NB4 (cell line): ENCODE measurements at regions not wholly inside any gene's neighbourhood (a gene's known extent, or its start where the extent isn't known, plus 50 kb on each side); places are given as distances from the start of the nearest gene placed in this dataset.

Experiments
- DNase-seq: peaks from one replicate; pipeline ENCODE4 v3.0.0; 2010; ENCODE audit warnings: low read depth
- H3K4me3 ChIP-seq: one replicate; pipeline ENCODE4 v1.5.1; 2011; ENCODE audit warnings: mild to moderate bottlenecking, low read depth, low read length, moderate library complexity
- MAX ChIP-seq: IDR thresholded peaks from 2 replicates; pipeline ENCODE4 v1.6.1; 2011; ENCODE audit warnings: low read depth, low read length
- MYC ChIP-seq: IDR thresholded peaks from 2 replicates; pipeline ENCODE4 v1.6.1; 2011; ENCODE audit warnings: low read depth, low read length
- POLR2A ChIP-seq: IDR thresholded peaks from 2 replicates; pipeline ENCODE4 v1.6.1; 2011; ENCODE audit warnings: mild to moderate bottlenecking; ENCODE audit not compliant: insufficient read length; ENCODE audit errors: extremely low read depth
- TF ChIP-seq, protein P1 (sequence below): IDR thresholded peaks from one replicate; pipeline ENCODE4 v1.5.1; 2012; ENCODE audit warnings: low read depth, low read length

DNA sequence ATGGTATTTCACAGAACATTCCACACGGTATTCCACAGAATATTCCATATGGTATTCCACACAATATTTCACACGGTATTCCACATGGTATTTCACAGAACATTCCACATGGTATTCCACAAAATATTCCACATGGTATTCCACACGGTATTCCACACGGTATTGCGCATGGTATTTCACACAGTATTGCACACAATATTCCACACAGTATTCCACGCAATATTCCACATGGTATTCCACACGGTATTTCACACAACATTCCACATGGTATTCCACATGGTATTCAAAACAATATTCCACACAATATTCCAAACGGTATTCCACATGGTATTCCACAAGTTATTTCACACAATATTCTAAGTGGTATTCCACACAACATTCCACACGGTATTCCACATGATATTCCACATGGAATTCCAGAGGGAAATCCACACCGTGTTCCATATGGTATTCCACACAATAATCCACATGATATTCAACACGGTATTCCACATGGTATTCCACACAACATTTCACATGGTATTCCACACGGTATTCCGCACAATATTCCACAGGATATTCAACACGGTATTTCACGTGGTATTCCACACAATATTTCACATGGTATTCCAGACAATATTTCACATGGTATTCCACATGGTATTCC lies 136.7 kb upstream of the CHST15 start:
- no peak for TF ChIP-seq MYC
- TF ChIP-seq, protein P1, sequence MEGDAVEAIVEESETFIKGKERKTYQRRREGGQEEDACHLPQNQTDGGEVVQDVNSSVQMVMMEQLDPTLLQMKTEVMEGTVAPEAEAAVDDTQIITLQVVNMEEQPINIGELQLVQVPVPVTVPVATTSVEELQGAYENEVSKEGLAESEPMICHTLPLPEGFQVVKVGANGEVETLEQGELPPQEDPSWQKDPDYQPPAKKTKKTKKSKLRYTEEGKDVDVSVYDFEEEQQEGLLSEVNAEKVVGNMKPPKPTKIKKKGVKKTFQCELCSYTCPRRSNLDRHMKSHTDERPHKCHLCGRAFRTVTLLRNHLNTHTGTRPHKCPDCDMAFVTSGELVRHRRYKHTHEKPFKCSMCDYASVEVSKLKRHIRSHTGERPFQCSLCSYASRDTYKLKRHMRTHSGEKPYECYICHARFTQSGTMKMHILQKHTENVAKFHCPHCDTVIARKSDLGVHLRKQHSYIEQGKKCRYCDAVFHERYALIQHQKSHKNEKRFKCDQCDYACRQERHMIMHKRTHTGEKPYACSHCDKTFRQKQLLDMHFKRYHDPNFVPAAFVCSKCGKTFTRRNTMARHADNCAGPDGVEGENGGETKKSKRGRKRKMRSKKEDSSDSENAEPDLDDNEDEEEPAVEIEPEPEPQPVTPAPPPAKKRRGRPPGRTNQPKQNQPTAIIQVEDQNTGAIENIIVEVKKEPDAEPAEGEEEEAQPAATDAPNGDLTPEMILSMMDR, result no peak
- TF ChIP-seq MAX, result no peak
- no peak for TF ChIP-seq POLR2A
- no peak overlapping the region for H3K4me3 ChIP-seq
- DNase-seq, result no peak

DNA sequence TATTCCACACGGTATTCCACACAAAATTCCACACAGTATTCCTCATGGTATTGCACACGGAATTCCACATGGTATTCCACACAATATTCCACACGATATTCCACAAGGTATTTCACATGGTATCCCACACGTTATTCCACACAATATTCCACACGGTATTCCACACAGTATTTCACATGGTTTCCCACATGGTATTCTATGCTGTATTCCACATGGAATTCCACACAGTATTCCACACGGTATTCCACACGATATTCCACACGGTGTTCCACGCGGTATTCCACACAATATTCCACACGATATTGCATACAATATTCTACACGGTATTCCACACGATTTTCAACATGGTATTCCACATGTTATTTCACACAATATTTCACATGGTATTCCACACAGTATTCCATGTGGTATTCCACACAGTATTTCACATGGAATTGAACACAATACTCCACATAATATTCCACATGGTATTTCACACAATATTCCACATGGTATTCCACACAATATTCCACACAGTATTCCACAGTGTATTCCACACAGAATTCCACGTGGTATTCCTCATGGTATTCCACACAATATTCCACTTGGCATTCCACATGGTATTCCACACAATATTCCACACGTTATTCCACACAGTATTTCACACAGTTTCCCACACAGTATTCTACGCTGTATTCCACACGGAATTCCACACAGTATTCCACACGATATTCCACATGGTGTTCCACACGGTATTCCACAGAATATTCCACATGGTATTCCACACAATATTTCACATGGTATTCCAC lies 136.0 kb upstream of the CHST15 start:
- H3K4me3 ChIP-seq, result no peak overlapping the region
- no peak for TF ChIP-seq POLR2A
- TF ChIP-seq MAX, result no peak
- no peak for TF ChIP-seq MYC
- TF ChIP-seq, protein P1, result no peak
- DNase-seq, result no peak

GRCh38 chr10:124228471-124228870 lies 135.1 kb upstream of the CHST15 start:
- TF ChIP-seq POLR2A (no peak), MYC (no peak), MAX (no peak)
- TF ChIP-seq, protein P1, result no peak
- DNase-seq, result no peak
- no peak overlapping the region for H3K4me3 ChIP-seq

GRCh38 chr10:124227988-124228387 lies 134.6 kb upstream of the CHST15 start:
- H3K4me3 ChIP-seq, result no peak overlapping the region
- DNase-seq, result no peak
- no peak for TF ChIP-seq MAX
- TF ChIP-seq, protein P1, result no peak
- TF ChIP-seq POLR2A, result no peak
- no peak for TF ChIP-seq MYC

GRCh38 chr10:124227055-124227975 lies 133.9 kb upstream of the CHST15 start:
- no peak overlapping the region for H3K4me3 ChIP-seq
- no peak for DNase-seq
- no peak for TF ChIP-seq MAX
- no peak for TF ChIP-seq POLR2A
- TF ChIP-seq, protein P1, result no peak
- TF ChIP-seq MYC, result no peak
